NB4 (cell line): ENCODE measurements at regions not wholly inside any gene's neighbourhood (a gene's known extent, or its start where the extent isn't known, plus 50 kb on each side); places are given as distances from the start of the nearest gene placed in this dataset.
A peak's percentile ranks its signal among the peaks of the same experiment; 100 is the strongest.
"Not testable (repeated sequence)": the region's sequence is repeated elsewhere in the genome, so short reads cannot be mapped to it uniquely, and the experiment has no call there.

Experiments used
- DNase-seq: peaks from one replicate; pipeline ENCODE4 v3.0.0; 2010; ENCODE audit warnings: low read depth
- H3K4me3 ChIP-seq: one replicate; pipeline ENCODE4 v1.5.1; 2011; ENCODE audit warnings: mild to moderate bottlenecking, low read depth, low read length, moderate library complexity
- CTCF ChIP-seq: IDR thresholded peaks from one replicate; pipeline ENCODE4 v1.5.1; 2012; ENCODE audit warnings: low read depth, low read length
- MYC ChIP-seq: IDR thresholded peaks from 2 replicates; pipeline ENCODE4 v1.6.1; 2011; ENCODE audit warnings: low read depth, low read length
- POLR2A ChIP-seq: IDR thresholded peaks from 2 replicates; pipeline ENCODE4 v1.6.1; 2011; ENCODE audit warnings: mild to moderate bottlenecking; ENCODE audit not compliant: insufficient read length; ENCODE audit errors: extremely low read depth
- TF ChIP-seq, protein P1 (sequence below): IDR thresholded peaks from 2 replicates; pipeline ENCODE4 v1.6.1; 2011; ENCODE audit warnings: low read depth, low read length

- TF ChIP-seq POLR2A (no peak), MYC (no peak), CTCF (no peak)
- TF ChIP-seq, protein P1, sequence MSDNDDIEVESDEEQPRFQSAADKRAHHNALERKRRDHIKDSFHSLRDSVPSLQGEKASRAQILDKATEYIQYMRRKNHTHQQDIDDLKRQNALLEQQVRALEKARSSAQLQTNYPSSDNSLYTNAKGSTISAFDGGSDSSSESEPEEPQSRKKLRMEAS = no peak
- DNase-seq = no peak
- no peak overlapping the region for H3K4me3 ChIP-seq
Measured at GRCh38 chr6:110542311-110543024, 66.1 kb upstream of the SLC22A16 start.

- no peak for TF ChIP-seq CTCF
- no peak for TF ChIP-seq POLR2A
- TF ChIP-seq, protein P1 = no peak
- TF ChIP-seq MYC = no peak
- no peak overlapping the region for H3K4me3 ChIP-seq
- DNase-seq = no peak
Measured at GRCh38 chr6:110541701-110542309, 65.4 kb upstream of the SLC22A16 start.

- DNase-seq, H3K4me3 ChIP-seq: not testable (repeated sequence)
Measured at GRCh38 chr6:110539277-110540019, 63.0 kb upstream of the SLC22A16 start.

GRCh38 chr6:110538416-110539160, 62.2 kb upstream of the SLC22A16 start:
- TF ChIP-seq, protein P1 = no peak
- TF ChIP-seq POLR2A (no peak), CTCF (no peak), MYC (no peak)
- no peak overlapping the region for H3K4me3 ChIP-seq
- DNase-seq = no peak

DNA sequence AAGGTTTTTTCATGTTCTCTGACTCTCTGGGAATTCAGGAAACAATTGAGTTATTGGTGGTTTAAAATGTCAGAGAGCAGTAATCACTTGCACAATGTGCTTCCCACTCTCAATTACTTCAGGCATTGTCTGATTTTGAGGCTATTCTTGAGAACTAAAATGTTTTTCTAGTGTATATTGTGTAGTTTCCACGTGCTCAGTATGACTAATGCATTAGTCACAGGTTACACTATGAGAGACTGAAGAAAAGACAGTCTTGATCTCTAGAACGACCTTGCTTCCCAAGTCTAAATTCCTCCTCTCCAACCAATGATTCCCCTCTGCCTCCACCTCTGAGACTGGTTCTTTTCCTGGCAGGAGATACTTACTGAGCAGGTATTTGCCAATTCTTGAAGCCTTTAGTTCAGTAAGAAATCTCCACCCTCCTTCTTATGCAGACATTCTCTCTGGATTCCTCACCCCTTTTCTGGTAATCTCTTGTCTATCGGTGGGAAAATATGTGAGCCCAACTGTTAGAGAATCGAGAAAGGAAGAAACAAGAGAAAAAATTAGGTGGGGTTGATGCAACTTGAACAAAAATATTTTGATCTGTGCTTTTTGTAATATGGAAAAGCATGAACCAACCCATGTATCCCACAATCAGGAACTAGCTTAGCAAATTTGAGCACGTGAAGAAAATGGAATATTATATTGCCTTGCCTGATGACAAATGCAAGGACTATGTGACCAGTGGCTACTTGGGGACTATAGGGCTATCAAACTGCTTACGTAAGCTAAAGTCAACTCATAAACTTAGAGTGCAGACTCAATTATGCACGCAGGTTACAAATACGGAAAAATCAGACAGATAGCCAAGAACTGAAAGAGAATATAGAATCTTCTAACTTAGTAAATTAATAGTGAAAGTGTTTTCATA, 61.1 kb upstream of the SLC22A16 start:
- DNase-seq = peak; percentile 80
- no peak overlapping the region for H3K4me3 ChIP-seq
- TF ChIP-seq, protein P1 = peak; percentile 97
- TF ChIP-seq POLR2A (no peak), CTCF (no peak), MYC (peak; percentile 93)
